PC-9 (cell line): ENCODE measurements at regions not wholly inside any gene's neighbourhood (a gene's known extent, or its start where the extent isn't known, plus 50 kb on each side); places are given as distances from the start of the nearest gene placed in this dataset.

Source experiments
- BruUV-seq: library from RNA; stranded (reverse); fragments of 400-500 nt; replicated peaks from 2 replicates; lab custom pipeline; 2021; lab: Mats Ljungman, UMichigan
- CTCF ChIA-PET: fragments of 300-600 bp; sonication (Branson Sonifier 250); formaldehyde crosslinking; loops from one replicate; lab custom pipeline; 2022; ENCODE audit warnings: antibody characterized with exemption; lab: Charles Lee
- POLR2A ChIA-PET: fragments of 300-600 bp; sonication (Branson Sonifier 250); formaldehyde crosslinking; loops from one replicate; lab custom pipeline; 2022; ENCODE audit warnings: antibody characterized with exemption; ENCODE audit not compliant: unreplicated experiment; lab: Charles Lee
- DNase-seq, 2 experiments: peaks; one replicate each; pipeline versions ENCODE4 v3.0.0 to v3.0.0-alpha.2; 2015 to 2022; ENCODE audit warnings: mixed read lengths in 1 of 2
- H2AFZ ChIP-seq: fragments of 200-600 bp; sonication (generic); 2 replicates; pipeline ENCODE4 v1.8.1; 2017; ENCODE audit warnings: antibody characterized with exemption
- H3F3A ChIP-seq: fragments of 200-600 bp; sonication (generic); 2 replicates; pipeline ENCODE4 v1.8.1; 2017; ENCODE audit warnings: antibody characterized with exemption, mild to moderate bottlenecking, low read depth; ENCODE audit not compliant: insufficient read depth
- H3K27ac ChIP-seq: fragments of 200-600 bp; sonication (generic); 2 replicates; pipeline ENCODE4 v1.6.1; 2016; ENCODE audit warnings: mixed run types
- H3K27me3 ChIP-seq: fragments of 200-600 bp; sonication (generic); 2 replicates; pipeline ENCODE4 v1.6.1; 2016; ENCODE audit warnings: low read depth, mixed run types; ENCODE audit not compliant: insufficient read depth
- H3K36me3 ChIP-seq: fragments of 200-600 bp; sonication (generic); 2 replicates; pipeline ENCODE4 v1.6.1; 2016; ENCODE audit warnings: low read depth, mixed run types
- H3K4me1 ChIP-seq: fragments of 200-600 bp; sonication (generic); replicated peaks from 2 replicates; pipeline ENCODE4 v1.6.1; 2016; ENCODE audit warnings: mixed run types; ENCODE audit not compliant: insufficient read depth
- H3K4me2 ChIP-seq: fragments of 200-600 bp; sonication (generic); 2 replicates; pipeline ENCODE4 v1.6.1; 2017; ENCODE audit warnings: mixed run types
- H3K4me3 ChIP-seq: fragments of 200-600 bp; sonication (generic); 2 replicates; pipeline ENCODE4 v1.6.1; 2016; ENCODE audit warnings: mixed run types
- H3K79me2 ChIP-seq: fragments of 200-600 bp; sonication (generic); 2 replicates; pipeline ENCODE4 v1.6.1; 2017; ENCODE audit warnings: low read depth, mixed run types
- H3K9me2 ChIP-seq: fragments of 200-600 bp; sonication (generic); 2 replicates; pipeline ENCODE4 v1.8.1; 2017; ENCODE audit warnings: mild to moderate bottlenecking; ENCODE audit not compliant: insufficient read depth
- H3K9me3 ChIP-seq: fragments of 200-600 bp; sonication (generic); 2 replicates; pipeline ENCODE4 v1.8.1; 2016; ENCODE audit warnings: low read depth; ENCODE audit not compliant: insufficient read depth
- H4K20me1 ChIP-seq: fragments of 200-600 bp; sonication (generic); 2 replicates; pipeline ENCODE4 v1.8.1; 2017; ENCODE audit not compliant: insufficient read depth
- EZH2 ChIP-seq: fragments of 200-600 bp; sonication (generic); IDR thresholded peaks from 2 replicates; pipeline ENCODE4 v1.8.0; 2017; ENCODE audit warnings: antibody characterized with exemption, low read depth
- intact Hi-C: fragments of 100-400 bp; cut with micrococcal nuclease; formaldehyde crosslinking; loops from one replicate; pipeline ENCODE4 v1.10.0; 2022; ENCODE audit not compliant: unreplicated experiment
- TF ChIP-seq, protein P1 (sequence below): fragments of 200-600 bp; sonication (generic); conservative IDR thresholded peaks from 2 replicates; pipeline ENCODE4 v1.6.1; 2017; ENCODE audit warnings: mixed run types, antibody characterized with exemption, mild to moderate bottlenecking, moderate library complexity

DNA sequence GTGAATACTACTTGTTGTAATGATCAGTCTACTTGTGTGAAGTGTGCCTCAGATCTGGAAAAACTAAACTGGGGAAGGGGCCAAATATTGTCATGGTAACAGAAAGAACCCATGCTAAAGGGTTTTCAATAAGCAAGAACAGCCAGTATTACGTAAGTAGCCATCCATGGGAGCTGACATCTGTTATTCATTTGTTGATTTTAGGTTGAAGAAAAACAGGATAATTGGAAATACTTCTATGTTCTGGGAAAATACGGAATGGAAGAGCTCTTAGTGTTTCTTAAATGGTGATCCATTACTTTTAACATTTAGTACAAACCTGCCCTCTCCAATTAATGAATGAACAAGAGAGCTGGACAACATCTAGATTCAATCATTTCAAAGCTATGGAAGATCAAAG, 485.8 kb downstream of the NTRK2 start:
- H3K4me3 ChIP-seq, result no peak overlapping the region
- DNase-seq, result no peak
- CTCF ChIA-PET, result no interaction called here
- H3K4me1 ChIP-seq, result no peaks in the 10 kb centered on the region
- TF ChIP-seq, protein P1, sequence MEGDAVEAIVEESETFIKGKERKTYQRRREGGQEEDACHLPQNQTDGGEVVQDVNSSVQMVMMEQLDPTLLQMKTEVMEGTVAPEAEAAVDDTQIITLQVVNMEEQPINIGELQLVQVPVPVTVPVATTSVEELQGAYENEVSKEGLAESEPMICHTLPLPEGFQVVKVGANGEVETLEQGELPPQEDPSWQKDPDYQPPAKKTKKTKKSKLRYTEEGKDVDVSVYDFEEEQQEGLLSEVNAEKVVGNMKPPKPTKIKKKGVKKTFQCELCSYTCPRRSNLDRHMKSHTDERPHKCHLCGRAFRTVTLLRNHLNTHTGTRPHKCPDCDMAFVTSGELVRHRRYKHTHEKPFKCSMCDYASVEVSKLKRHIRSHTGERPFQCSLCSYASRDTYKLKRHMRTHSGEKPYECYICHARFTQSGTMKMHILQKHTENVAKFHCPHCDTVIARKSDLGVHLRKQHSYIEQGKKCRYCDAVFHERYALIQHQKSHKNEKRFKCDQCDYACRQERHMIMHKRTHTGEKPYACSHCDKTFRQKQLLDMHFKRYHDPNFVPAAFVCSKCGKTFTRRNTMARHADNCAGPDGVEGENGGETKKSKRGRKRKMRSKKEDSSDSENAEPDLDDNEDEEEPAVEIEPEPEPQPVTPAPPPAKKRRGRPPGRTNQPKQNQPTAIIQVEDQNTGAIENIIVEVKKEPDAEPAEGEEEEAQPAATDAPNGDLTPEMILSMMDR, result no peak
- no peak for TF ChIP-seq EZH2
- H3K36me3 ChIP-seq, result no peaks in the 10 kb centered on the region
- H3K9me2 ChIP-seq, result no peaks in the 10 kb centered on the region
- no peaks in the 10 kb centered on the region for H3K79me2 ChIP-seq
- POLR2A ChIA-PET, result no interaction called here
- H2AFZ ChIP-seq, result no peak overlapping the region
- intact Hi-C loops, result no loop called here
- no peaks in the 10 kb centered on the region for H4K20me1 ChIP-seq
- no peaks in the 10 kb centered on the region for H3F3A ChIP-seq
- BruUV-seq, result no TSS peak
- no peak overlapping the region for H3K27ac ChIP-seq
- no peak overlapping the region for H3K4me2 ChIP-seq
- H3K27me3 ChIP-seq, result peaks cover 33% of the 10 kb centered on the region; the same call in 1 of the 2 replicates
- no peaks in the 10 kb centered on the region for H3K9me3 ChIP-seq

DNA sequence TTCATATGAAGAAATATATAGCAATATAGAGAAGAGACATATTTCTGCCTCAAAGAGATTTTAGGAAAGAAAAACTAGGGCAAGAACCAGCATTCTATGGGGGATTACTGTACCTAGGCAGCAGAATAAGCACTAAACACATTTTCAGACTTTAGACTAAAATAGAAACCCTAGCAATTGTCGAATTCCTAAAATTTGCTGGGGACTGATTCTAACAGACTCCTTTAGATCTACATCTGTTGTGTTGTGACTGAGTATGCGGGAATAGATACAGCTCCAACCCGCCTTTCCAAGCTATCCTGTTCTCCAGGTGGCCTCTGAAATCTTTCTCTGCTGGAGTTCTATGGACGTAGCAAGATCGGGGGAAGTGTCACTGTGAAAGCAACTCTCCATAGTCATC, 482.2 kb downstream of the NTRK2 start:
- TF ChIP-seq, protein P1, result no peak
- no peaks in the 10 kb centered on the region for H3K9me2 ChIP-seq
- ChIA-PET POLR2A (no interaction called here), CTCF (no interaction called here)
- BruUV-seq, result no TSS peak
- intact Hi-C loops, result no loop called here
- H3K9me3 ChIP-seq, result no peaks in the 10 kb centered on the region
- DNase-seq, result no peak
- no peak overlapping the region for H3K27ac ChIP-seq
- no peak overlapping the region for H2AFZ ChIP-seq
- H3K4me3 ChIP-seq, result no peak overlapping the region
- no peaks in the 10 kb centered on the region for H3F3A ChIP-seq
- H3K36me3 ChIP-seq, result no peaks in the 10 kb centered on the region
- no peaks in the 10 kb centered on the region for H3K4me1 ChIP-seq
- H3K4me2 ChIP-seq, result no peak overlapping the region
- peaks cover 30% of the 10 kb centered on the region; the same call in 1 of the 2 replicates for H3K27me3 ChIP-seq
- H4K20me1 ChIP-seq, result no peaks in the 10 kb centered on the region
- H3K79me2 ChIP-seq, result no peaks in the 10 kb centered on the region

DNA sequence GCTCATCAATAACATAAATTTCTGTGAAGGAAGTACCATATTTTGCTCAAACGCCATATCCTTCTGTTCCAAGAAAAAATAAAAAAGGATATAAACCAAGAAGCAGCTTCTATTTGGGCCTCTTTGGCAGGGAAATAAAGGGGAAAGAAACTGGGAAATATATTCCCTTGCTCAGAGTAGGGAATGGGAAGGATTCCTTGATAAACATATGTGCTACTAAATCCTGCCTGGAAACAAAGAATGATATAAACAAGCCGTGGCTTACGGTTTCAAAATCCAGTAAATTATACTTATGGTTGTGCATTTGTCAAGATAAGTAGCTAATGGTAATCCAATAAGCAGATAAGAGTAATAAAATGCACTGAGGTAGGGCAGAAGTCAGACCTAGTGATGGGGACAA, 481.6 kb downstream of the NTRK2 start:
- no peak for DNase-seq
- TF ChIP-seq, protein P1, result no peak
- no peak for TF ChIP-seq EZH2
- ChIA-PET POLR2A (no interaction called here), CTCF (no interaction called here)
- peaks cover 24% of the 10 kb centered on the region; the same call in 1 of the 2 replicates for H3K27me3 ChIP-seq
- BruUV-seq, result no TSS peak
- no peaks in the 10 kb centered on the region for H3F3A ChIP-seq
- H3K4me2 ChIP-seq, result no peak overlapping the region
- no peaks in the 10 kb centered on the region for H3K9me3 ChIP-seq
- no peaks in the 10 kb centered on the region for H3K4me1 ChIP-seq
- intact Hi-C loops, result no loop called here
- H3K79me2 ChIP-seq, result no peaks in the 10 kb centered on the region
- H4K20me1 ChIP-seq, result no peaks in the 10 kb centered on the region
- no peak overlapping the region for H3K4me3 ChIP-seq
- no peak overlapping the region for H2AFZ ChIP-seq
- H3K36me3 ChIP-seq, result no peaks in the 10 kb centered on the region
- H3K9me2 ChIP-seq, result no peaks in the 10 kb centered on the region
- H3K27ac ChIP-seq, result no peak overlapping the region
